ENCODE measurements at regions not wholly inside any gene's neighbourhood (a gene's known extent, or its start where the extent isn't known, plus 50 kb on each side); places are given as distances from the start of the nearest gene placed in this dataset.

DNA sequence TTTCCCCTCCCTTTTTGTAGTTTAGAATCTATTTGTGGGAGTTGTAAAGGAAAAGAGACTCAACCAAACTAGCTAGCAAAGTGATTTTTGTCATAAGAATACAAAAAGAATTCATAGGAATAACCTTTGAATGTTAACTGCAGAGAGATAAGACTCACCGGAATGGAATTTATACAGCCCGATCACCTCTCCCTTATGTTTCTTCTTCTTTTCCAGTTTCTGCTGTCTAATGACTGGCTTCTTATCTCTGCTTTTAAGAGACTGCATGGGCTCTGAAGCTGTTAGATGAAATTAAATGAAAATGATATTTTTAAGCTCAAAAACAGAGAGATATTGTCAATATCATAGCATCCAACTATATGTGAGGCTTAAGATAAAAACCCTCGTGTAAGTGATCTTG is 1095.9 kb downstream of the REEP3 start:
- ChIA-PET POLR2A (no interaction called here), CTCF (no interaction called here)
- Histone ChIP-seq H3K36me3 (replicated peaks in 1 of 2; ENCODE audit: control extremely low read depth in 1 of 2, control insufficient read depth in 1 of 2, extremely low read depth in 1 of 2, insufficient read depth in 2 of 2, low read length in 1 of 2) (no peaks in the 10 kb centered on the region), H3K4me3 (ENCODE audit: control extremely low read depth in 1 of 5, extremely low read depth in 1 of 5, insufficient read depth in 1 of 5, low read depth in 2 of 5, low read length in 4 of 5) (no peak overlapping the region), H4K20me1 (ENCODE audit: control insufficient read depth, insufficient read depth, low read length, poor library complexity, severe bottlenecking) (no peaks in the 10 kb centered on the region), H3K27me3 (replicated peaks in 1 of 4; ENCODE audit: control extremely low read depth in 1 of 4, control insufficient read depth in 3 of 4, insufficient read depth in 4 of 4, low read length in 3 of 4) (no peaks in the 10 kb centered on the region), H3K9ac (ENCODE audit: low read length) (no peak overlapping the region), H3K4me1 (ENCODE audit: control insufficient read depth in 2 of 2, insufficient read depth in 2 of 2, low read length in 2 of 2) (no peaks in the 10 kb centered on the region), H3K27ac (ENCODE audit: low read length in 2 of 2) (no peak overlapping the region), H3K79me2 (ENCODE audit: control insufficient read depth, insufficient read depth, low read length) (no peaks in the 10 kb centered on the region), H3K4me2 (replicated peaks; ENCODE audit: low read depth, low read length, poor library complexity, severe bottlenecking) (no peak overlapping the region), H3K9me3 (ENCODE audit: control extremely low read depth in 1 of 3, control insufficient read depth in 2 of 3, insufficient read depth in 1 of 3, low read length in 2 of 3) (no peaks in the 10 kb centered on the region), H2AFZ (ENCODE audit: insufficient read depth, low read depth, low read length, poor library complexity, severe bottlenecking) (no peak overlapping the region)
- H3K27me3 Mint-ChIP-seq, result no peaks in the 10 kb centered on the region
- DNase-seq (no peak), ATAC-seq (ENCODE audit: low read depth) (no peak)
- H3K4me3 Mint-ChIP-seq, result no peak overlapping the region
- intact Hi-C loops (cut with micrococcal nuclease), result no loop called here
- H3K9me3 Mint-ChIP-seq (ENCODE audit: insufficient read depth), result no peaks in the 10 kb centered on the region
- no peak overlapping the region for H3K27ac Mint-ChIP-seq
- H3K4me1 Mint-ChIP-seq, result no peaks in the 10 kb centered on the region
- no CpG with 5 or more reads among the region's 3 CpGs for WGBS (ENCODE audit: insufficient coverage)
- TF ChIP-seq EZH2 (IDR thresholded peaks at IDR 0.05; ENCODE audit: borderline replicate concordance, insufficient read depth, low read depth, low read length, poor library complexity, severe bottlenecking), result no peak
- TF ChIP-seq, protein P1, sequence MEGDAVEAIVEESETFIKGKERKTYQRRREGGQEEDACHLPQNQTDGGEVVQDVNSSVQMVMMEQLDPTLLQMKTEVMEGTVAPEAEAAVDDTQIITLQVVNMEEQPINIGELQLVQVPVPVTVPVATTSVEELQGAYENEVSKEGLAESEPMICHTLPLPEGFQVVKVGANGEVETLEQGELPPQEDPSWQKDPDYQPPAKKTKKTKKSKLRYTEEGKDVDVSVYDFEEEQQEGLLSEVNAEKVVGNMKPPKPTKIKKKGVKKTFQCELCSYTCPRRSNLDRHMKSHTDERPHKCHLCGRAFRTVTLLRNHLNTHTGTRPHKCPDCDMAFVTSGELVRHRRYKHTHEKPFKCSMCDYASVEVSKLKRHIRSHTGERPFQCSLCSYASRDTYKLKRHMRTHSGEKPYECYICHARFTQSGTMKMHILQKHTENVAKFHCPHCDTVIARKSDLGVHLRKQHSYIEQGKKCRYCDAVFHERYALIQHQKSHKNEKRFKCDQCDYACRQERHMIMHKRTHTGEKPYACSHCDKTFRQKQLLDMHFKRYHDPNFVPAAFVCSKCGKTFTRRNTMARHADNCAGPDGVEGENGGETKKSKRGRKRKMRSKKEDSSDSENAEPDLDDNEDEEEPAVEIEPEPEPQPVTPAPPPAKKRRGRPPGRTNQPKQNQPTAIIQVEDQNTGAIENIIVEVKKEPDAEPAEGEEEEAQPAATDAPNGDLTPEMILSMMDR (IDR thresholded peaks at IDR 0.05), result no peak

DNA sequence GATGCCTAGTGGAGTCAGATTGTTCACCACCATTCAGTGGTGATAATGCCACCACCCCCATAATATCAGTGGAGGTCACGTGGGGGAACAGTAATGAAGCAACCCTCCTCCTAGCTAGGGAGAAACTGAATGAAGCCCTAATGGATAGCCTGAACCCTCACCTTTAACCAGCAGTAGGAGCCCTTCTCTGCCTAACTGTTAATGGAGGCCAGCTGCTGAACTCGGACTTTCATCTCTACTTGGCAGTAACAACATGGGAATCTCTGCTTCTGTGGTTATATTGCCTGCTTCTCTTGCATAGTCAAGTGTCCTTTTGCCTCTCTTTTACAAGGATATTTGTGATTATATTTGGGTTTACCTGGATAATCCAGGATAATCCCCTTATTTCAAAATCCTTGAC is 1097.9 kb downstream of the REEP3 start:
- no peak overlapping the region for H3K9ac ChIP-seq (ENCODE audit: low read length)
- H3K79me2 ChIP-seq (ENCODE audit: control insufficient read depth, insufficient read depth, low read length), result no peaks in the 10 kb centered on the region
- H3K27me3 Mint-ChIP-seq, result no peaks in the 10 kb centered on the region
- no peaks in the 10 kb centered on the region for H3K4me1 Mint-ChIP-seq
- no peak for DNase-seq
- TF ChIP-seq, protein P1 (IDR thresholded peaks at IDR 0.05), result no peak
- TF ChIP-seq EZH2 (IDR thresholded peaks at IDR 0.05; ENCODE audit: borderline replicate concordance, insufficient read depth, low read depth, low read length, poor library complexity, severe bottlenecking), result no peak
- intact Hi-C loops (cut with micrococcal nuclease), result no loop called here
- no peaks in the 10 kb centered on the region for H3K36me3 ChIP-seq (replicated peaks in 1 of 2; ENCODE audit: control extremely low read depth in 1 of 2, control insufficient read depth in 1 of 2, extremely low read depth in 1 of 2, insufficient read depth in 2 of 2, low read length in 1 of 2)
- POLR2A ChIA-PET, result no interaction called here
- no peak overlapping the region for H2AFZ ChIP-seq (ENCODE audit: insufficient read depth, low read depth, low read length, poor library complexity, severe bottlenecking)
- CTCF ChIA-PET, result no interaction called here
- no peak overlapping the region for H3K27ac Mint-ChIP-seq
- H3K27me3 ChIP-seq (replicated peaks in 1 of 4; ENCODE audit: control extremely low read depth in 1 of 4, control insufficient read depth in 3 of 4, insufficient read depth in 4 of 4, low read length in 3 of 4), result no peaks in the 10 kb centered on the region
- H3K27ac ChIP-seq (ENCODE audit: low read length in 2 of 2), result no peak overlapping the region
- no peaks in the 10 kb centered on the region for H4K20me1 ChIP-seq (ENCODE audit: control insufficient read depth, insufficient read depth, low read length, poor library complexity, severe bottlenecking)
- no peaks in the 10 kb centered on the region for H3K4me1 ChIP-seq (ENCODE audit: control insufficient read depth in 2 of 2, insufficient read depth in 2 of 2, low read length in 2 of 2)
- no peak for ATAC-seq (ENCODE audit: low read depth)
- no peaks in the 10 kb centered on the region for H3K9me3 Mint-ChIP-seq (ENCODE audit: insufficient read depth)
- no peak overlapping the region for H3K4me3 Mint-ChIP-seq
- no peak overlapping the region for H3K4me2 ChIP-seq (replicated peaks; ENCODE audit: low read depth, low read length, poor library complexity, severe bottlenecking)
- 100% methylated on average over 1 of the region's 2 CpGs for whole genome bisulfite sequencing (ENCODE audit: insufficient coverage)
- no peak overlapping the region for H3K4me3 ChIP-seq (ENCODE audit: control extremely low read depth in 1 of 5, extremely low read depth in 1 of 5, insufficient read depth in 1 of 5, low read depth in 2 of 5, low read length in 4 of 5)
- no peaks in the 10 kb centered on the region for H3K9me3 ChIP-seq (ENCODE audit: control extremely low read depth in 1 of 3, control insufficient read depth in 2 of 3, insufficient read depth in 1 of 3, low read length in 2 of 3)

All from B cell (primary cell).